Smooth muscle cell of the brain vasculature (primary cell): ENCODE measurements at regions not wholly inside any gene's neighbourhood (a gene's known extent, or its start where the extent isn't known, plus 50 kb on each side); places are given as distances from the start of the nearest gene placed in this dataset.

Source experiments
- DNase-seq: peaks from one replicate; pipeline ENCODE4 v3.0.0-alpha.2; 2012; ENCODE audit warnings: low read depth, low spot score

DNA sequence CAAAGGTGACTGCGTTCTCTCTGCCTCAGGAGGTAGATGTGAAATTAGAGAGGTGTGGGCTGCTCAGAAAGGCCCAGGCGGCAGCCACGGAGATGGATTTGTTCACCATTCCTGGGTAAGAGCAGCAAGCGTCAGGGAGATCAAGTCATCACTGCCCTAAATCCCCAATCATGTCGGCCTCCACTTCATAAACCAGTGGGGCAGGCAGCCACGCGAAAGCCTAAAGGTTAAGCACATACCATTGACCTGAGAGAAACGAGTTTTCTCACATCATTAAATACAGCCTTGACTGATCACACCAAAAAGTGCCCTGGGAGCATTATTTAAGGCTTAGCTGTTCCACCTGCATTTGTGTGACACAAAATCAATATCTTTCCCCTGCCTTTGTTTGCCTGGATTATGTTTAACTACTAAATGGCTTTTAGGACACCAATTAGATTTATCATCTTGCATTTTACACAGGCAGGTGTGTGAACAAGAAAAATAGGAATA, 50.7 kb upstream of the FOXB1 start:
- DNase-seq, result no peak

GRCh38 chr15:59952960-59953359, 51.2 kb upstream of the FOXB1 start:
- DNase-seq, result no peak

DNA sequence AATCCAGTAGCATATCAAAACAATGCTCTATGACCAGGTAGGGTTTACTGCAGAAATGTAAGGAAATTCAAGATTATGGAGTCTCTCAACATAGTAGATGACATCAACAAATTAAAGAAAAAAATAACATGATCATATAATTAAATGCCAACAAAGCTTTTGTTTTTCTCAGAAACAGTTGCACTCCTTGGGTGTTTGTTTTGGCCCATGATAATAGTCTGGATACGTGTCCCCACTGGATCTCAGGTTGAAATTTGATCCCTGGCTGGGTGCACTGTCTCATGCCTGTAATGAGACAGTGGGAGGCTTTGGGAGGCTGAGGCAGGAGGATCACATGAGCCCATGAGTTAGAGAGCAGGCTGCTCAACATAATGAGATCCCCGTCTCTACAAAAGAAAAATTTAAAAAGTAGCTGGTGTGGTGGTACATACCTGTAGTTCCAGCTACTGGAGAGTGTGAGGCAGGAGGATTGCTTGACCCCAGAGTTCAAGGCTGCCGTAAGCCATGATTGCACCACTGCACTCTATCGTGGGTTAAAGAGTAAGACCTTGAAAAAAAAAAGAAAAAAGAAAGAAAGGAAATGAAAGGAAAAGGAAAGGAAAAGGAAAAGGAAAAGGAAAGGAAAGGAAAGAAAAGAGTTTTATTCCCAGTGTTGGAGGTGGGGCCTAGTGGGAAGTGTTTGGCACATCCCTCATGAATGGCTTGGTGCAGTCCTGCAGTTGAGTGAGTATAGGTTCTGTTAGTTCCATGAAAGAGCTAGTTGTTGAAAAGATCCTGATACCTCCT, 53.3 kb upstream of the FOXB1 start:
- DNase-seq, result no peak

DNA sequence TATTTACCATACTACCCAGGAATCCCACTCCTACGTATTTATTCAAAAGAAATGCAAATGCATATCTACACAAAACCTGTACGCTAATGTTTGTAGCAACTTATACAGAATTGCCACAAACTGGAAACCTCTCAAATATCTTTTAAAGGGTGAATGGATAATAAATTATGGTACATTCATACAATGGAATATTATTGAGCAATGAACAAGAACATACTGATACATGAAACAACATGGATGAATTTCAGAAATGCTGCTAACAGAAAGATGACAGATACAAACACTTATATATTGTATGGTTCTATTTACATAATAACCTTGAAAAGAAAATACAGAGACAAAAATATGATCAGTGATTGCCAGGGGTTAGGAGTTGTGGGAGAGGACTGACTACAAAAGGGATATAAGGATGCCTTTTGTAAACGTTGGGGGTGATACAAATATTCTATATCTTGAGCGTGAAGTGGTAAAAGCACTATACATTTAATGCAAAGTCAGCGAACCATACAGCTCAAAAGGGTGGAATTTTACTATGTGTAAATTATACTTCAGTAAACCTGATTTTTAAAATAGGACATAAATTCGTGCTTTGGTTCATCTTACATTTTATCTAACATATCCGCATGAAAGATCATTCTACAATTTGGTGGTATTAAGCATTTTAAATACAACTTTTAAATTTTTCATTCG, 55.0 kb upstream of the FOXB1 start:
- no peak for DNase-seq

DNA sequence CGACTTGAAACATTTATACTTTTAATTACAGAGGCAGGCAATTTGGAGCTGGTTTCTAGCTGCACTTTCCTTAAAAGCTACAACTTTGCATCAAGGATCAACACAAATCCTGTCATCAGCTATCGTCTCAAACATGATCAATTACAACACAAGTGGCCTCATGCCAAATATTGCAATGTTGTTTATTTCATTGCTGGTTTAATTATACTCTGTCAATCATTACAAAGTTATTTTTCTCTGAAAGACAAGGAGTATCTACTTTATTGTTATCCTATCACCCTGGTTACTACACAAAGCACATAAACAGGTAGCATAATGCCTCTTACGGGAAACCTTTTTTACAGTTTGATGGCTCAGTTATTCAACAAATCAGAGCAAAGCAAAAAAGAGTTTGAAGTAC, 58.0 kb upstream of the FOXB1 start:
- DNase-seq, result no peak

DNA sequence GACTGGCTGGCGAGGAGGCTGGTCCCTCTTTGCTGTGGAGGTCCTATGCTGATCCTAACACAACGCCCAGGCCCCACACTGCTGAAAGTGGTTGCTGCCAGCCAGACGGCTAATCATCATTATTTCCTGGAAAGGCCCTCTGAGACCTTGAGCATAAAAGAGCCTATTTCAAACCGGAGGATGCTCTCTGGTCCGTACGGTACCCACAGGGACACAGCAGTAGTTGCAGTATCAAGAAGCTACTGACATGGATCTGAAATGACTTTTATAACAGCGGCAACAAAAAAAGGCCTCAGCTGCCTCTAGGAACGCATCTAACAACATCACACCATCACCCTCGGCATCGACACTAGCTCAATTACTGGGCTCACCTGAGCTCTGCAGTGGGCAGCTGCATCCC, 59.1 kb upstream of the FOXB1 start:
- DNase-seq, result no peak

DNA sequence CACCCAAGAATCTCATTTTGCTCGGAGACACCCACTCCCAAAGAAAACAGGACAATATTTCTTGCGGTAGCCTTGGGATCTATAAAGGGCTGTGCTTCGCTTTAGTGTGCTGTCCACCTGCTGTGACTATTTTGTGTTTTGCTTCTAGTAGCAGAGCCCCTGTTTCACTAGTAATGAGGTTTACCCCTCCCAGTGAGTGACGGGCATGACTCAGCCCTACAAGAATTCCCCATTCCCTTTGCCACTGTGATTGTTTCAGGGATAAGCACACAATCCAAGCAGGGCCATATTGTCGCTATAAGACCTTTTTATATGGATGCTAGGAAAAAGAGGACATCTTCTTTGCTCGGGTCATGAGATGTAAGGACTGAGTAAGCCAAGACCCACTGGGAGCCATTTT, 62.5 kb upstream of the FOXB1 start:
- no peak for DNase-seq

DNA sequence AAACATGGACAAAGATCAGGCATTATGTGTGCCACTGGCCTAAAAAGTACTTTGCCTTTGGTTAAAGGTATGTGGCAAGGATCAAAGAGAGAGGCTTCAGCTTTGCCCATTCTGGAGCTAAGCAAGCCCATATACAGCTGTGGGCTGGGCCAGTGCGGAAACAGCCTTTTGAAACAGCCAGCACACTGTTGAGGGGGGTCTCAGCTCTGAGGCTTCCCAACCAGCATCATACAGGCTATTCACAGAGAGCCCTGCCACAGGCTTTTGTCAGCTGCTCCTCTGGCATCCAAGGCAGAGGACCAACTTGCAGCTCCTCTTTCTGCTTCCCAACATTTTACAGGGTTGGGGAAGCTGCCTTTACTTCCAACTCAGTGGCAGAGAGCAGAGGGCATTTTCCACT, 63.2 kb upstream of the FOXB1 start:
- no peak for DNase-seq

DNA sequence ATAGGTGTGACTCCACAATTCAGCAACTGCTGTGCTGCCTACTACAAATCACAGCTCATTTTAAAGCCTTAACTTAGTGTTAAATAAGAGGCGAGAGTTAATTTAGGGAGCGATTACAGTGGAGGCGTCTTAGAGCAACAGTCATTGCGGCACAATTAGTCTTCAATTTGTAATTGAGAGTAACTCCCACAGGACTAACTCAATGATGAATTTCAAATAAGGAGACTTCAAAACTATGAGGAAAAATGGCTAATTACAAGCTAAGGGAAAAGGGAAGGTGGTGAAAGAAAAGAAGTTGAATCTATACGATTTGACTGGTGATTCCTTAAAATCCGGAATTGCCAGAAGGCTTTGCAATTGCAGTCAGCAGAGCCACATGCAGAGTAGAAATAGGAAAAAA, 63.7 kb upstream of the FOXB1 start:
- DNase-seq, result no peak

DNA sequence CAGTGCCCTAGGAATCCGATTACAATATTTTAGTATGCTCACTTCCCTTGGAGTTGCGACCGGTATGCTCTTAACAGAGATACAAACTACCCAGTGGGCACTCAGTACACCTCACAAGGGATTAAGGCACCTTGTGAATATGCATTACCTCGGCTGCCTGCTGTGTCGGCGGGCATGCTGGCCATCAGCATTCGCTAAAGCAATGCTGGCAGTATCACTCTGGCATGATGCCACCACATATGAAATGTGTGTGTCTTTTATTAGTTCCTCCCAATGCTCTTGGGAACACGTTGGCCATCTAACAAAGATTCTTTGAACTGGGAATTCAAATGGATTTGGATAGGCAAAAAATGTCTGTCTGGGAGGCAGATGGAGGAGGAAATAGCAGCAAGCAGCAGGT, 67.4 kb upstream of the FOXB1 start:
- DNase-seq, result no peak

GRCh38 chr15:59933607-59934006, 70.5 kb upstream of the FOXB1 start:
- DNase-seq, result no peak

DNA sequence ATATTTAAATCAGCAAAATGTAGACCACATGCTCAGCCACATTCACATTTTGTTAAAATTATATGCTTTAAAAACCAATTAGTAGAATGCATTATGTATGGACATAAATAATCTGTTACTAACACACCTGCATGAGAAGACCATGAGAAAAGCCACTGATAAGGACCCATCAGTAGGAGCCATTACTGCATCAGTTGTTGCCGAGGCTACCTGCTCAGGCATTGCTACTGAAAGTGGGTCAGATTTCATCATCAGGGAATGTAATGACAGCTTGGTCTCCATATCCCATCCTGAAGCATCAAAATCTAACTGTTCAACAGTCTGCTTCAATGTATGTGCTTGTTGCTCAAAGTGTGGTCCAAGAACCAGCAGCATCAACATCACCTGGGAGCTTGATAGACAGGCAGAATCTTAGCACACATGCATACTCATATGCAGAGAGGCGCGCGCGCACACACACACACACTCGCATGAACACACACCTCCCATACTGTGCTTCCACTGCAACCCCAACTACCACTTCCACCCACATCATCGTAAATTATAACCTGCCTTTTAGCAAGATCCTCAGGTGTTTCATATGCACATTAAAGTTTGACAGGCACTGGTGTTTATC, 72.4 kb upstream of the FOXB1 start:
- DNase-seq, result no peak

DNA sequence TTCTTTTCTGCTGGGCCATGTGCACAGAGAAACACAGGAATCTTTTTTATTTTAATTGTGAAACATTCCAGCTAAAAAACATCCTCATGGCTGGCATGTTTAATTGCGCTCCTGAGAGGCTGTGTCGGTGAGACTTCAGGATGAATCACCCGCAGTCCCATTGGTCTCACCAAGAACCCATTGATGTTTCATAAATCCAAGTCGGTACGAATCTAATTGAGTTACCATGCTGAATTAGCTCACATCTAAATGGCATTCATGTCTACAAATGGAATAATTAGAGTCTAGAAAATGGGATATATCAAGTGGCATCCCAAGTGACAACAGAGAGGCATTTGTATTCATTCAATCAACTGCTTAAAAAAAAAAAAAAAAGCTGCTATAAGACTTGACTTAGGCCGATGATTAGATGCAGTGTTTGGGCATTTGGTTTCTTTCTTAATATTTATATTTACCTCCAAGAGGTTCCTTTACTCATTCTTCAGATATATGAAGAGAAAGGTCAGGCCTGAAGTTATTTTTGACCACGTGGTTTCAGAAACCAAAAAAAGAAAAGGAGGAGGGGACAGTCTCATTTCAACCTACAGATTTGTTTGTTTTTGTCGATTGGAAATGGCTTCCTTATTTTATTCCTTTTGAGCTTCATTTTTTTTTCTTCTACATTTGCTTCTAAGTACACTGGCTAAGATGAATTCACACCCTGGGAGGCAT, 79.1 kb upstream of the FOXB1 start:
- DNase-seq, result no peak

DNA sequence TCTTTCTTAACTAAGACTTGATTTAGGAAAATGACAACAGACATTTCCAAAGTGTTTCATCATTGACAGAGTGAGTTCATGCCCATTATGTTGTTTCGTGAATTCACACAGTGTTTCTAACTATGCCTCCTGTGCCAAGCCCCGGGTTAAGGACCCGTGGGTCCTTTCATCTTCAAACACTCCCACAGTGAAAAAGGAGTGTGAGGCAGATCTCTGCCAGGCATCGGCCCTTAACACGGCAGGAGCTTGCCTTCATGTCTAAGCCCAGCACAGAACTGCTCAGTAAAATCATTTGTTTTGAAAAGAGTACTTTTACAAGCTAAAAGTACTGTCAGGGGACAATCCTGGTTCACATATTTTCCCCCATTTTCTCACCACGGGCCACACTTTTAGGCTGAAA, 80.0 kb upstream of the FOXB1 start:
- DNase-seq, result no peak

GRCh38 chr15:59923508-59923907, 80.6 kb upstream of the FOXB1 start:
- DNase-seq, result no peak

- no peak for DNase-seq
These were observed 84.8 kb upstream of the FOXB1 start for GRCh38 chr15:59918994-59919951.

- peak; percentile 9 for DNase-seq
These were observed 86.5 kb upstream of the FOXB1 start for GRCh38 chr15:59917504-59918157.

DNA sequence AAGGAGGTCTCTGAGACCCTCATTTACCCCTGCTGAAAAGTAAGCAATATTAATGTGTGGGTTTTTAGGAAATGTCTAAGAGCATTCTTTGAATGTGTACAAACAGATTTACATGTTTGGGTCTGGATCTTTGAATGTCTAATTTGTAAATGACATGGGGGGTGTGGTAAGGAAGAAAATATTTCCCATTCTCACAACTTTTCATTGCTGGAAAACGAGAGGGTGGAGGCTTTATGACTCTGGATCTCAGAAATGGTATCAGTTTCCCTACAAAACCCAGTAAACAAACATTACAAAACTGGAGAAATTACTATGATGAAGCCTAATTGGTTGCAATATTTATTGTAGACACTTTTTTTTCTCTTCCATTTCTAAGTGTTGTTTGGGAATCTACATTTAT, 98.1 kb upstream of the FOXB1 start:
- no peak for DNase-seq

DNA sequence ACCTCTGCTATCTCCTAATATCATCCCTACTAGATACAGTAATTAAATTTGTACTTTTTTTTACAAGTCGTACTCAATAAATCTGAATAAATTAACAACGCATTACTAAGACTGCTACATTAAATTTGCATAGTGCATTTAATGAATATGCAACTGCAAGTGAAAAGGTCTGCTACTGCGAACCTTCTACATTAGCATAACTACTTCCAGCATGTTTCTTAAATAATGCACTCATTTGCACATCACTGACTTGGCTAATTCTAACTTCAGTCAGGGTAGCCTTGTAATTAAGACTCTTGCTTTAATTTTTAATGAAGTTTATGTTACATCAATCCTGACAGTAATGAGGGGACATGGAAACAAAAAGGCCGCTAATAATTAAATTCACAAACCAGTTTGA, 98.9 kb upstream of the FOXB1 start:
- no peak for DNase-seq

- DNase-seq, result no peak
These were observed 99.5 kb upstream of the FOXB1 start for GRCh38 chr15:59904450-59905135.
